IMR-90 (cell line): ENCODE measurements at regions not wholly inside any gene's neighbourhood (a gene's known extent, or its start where the extent isn't known, plus 50 kb on each side); places are given as distances from the start of the nearest gene placed in this dataset.

Experiments used
- ATAC-seq: fragments of 200-7000 bp; cut with Tn5 transposase; 2 replicates; pipeline ENCODE4 v1.9.1; 2020; ENCODE audit warnings: low read depth, mild to moderate bottlenecking, moderate library complexity
- BruUV-seq: library from RNA; stranded (reverse); fragments of 400-500 nt; replicated peaks from 2 replicates; lab custom pipeline; 2021; lab: Mats Ljungman, UMichigan
- CTCF ChIA-PET: fragments of 300-600 bp; formaldehyde crosslinking; extraction: SDS; loops from one replicate; lab custom pipeline; 2021; ENCODE audit warnings: antibody characterized with exemption; lab: Yijun Ruan, JAX
- POLR2A ChIA-PET: fragments of 300-600 bp; sonication (Branson Sonifier 250); formaldehyde crosslinking; loops from one replicate; lab custom pipeline; 2022; ENCODE audit warnings: antibody characterized with exemption; ENCODE audit not compliant: unreplicated experiment; lab: Charles Lee
- DNase-seq: peaks from one replicate; pipeline ENCODE4 v3.0.0; 2013
- H2AFZ ChIP-seq: replicated peaks from 2 replicates; pipeline ENCODE3; 2013; ENCODE audit warnings: low read length, mild to moderate bottlenecking; ENCODE audit not compliant: poor library complexity
- H2AK5ac ChIP-seq: 2 replicates; pipeline ENCODE4 v1.6.1; 2013; ENCODE audit warnings: low read depth, low read length, inconsistent platforms
- H2AK9ac ChIP-seq: replicated peaks from 2 replicates; pipeline ENCODE3; 2013; ENCODE audit warnings: mild to moderate bottlenecking, low read depth, low read length, moderate library complexity; ENCODE audit not compliant: poor library complexity
- H2BK120ac ChIP-seq: 2 replicates; pipeline ENCODE4 v1.6.1; 2013; ENCODE audit warnings: low read depth, low read length, inconsistent platforms
- H2BK15ac ChIP-seq: 3 replicates; pipeline ENCODE4 v1.6.1; 2013; ENCODE audit warnings: low read depth, low read length, inconsistent platforms
- H2BK20ac ChIP-seq: 2 replicates; pipeline ENCODE4 v1.6.1; 2013; ENCODE audit warnings: low read depth, mild to moderate bottlenecking, inconsistent platforms, low read length, moderate library complexity
- H2BK5ac ChIP-seq: 2 replicates; pipeline ENCODE4 v1.6.1; 2013; ENCODE audit warnings: mild to moderate bottlenecking, low read depth, low read length, inconsistent platforms; ENCODE audit not compliant: poor library complexity, severe bottlenecking
- H3K14ac ChIP-seq: replicated peaks from 2 replicates; pipeline ENCODE4 v1.6.1; 2013; ENCODE audit warnings: low read depth, low read length, inconsistent platforms
- H3K18ac ChIP-seq: 2 replicates; pipeline ENCODE4 v1.6.1; 2013; ENCODE audit warnings: low read depth, low read length, control low read depth
- H3K23ac ChIP-seq: 2 replicates; pipeline ENCODE4 v1.6.1; 2013; ENCODE audit warnings: low read depth, low read length, inconsistent platforms
- H3K27ac ChIP-seq: 2 replicates; pipeline ENCODE4 v1.5.1; 2013; ENCODE audit warnings: mild to moderate bottlenecking, control low read depth, low read length; ENCODE audit not compliant: insufficient read depth
- H3K27me3 ChIP-seq: 2 replicates; pipeline ENCODE4 v1.6.1; 2013; ENCODE audit warnings: low read length; ENCODE audit not compliant: control insufficient read depth, insufficient read depth
- H3K36me3 ChIP-seq: 2 replicates; pipeline ENCODE4 v1.6.1; 2013; ENCODE audit warnings: low read length, mixed read lengths; ENCODE audit not compliant: control insufficient read depth, insufficient read depth
- H3K4ac ChIP-seq: 2 replicates; pipeline ENCODE4 v1.6.1; 2013; ENCODE audit warnings: low read depth, low read length, inconsistent platforms
- H3K4me1 ChIP-seq: 2 replicates; pipeline ENCODE4 v1.6.1; 2013; ENCODE audit warnings: low read length, mixed read lengths; ENCODE audit not compliant: control insufficient read depth, insufficient read depth
- H3K4me2 ChIP-seq: 2 replicates; pipeline ENCODE4 v1.6.1; 2013; ENCODE audit warnings: low read depth, mild to moderate bottlenecking, control low read depth, low read length, moderate library complexity
- H3K4me3 ChIP-seq: 2 replicates; pipeline ENCODE4 v1.5.1; 2013; ENCODE audit warnings: low read depth, mild to moderate bottlenecking, control low read depth, low read length, moderate library complexity; ENCODE audit not compliant: insufficient read depth
- H3K56ac ChIP-seq: 2 replicates; pipeline ENCODE4 v1.6.1; 2013; ENCODE audit warnings: low read length, inconsistent platforms; ENCODE audit not compliant: insufficient read depth; ENCODE audit errors: extremely low read depth
- H3K79me1 ChIP-seq, 2 experiments: 2 replicates each; pipeline ENCODE4 v1.6.1; 2013; ENCODE audit warnings: low read length in 2 of 2, inconsistent platforms in 1 of 2, low read depth in 1 of 2
- H3K9ac ChIP-seq: 2 replicates; pipeline ENCODE4 v1.6.1; 2013; ENCODE audit warnings: low read depth, low read length, control low read depth
- H3K9me1 ChIP-seq: 2 replicates; pipeline ENCODE4 v1.6.1; 2013; ENCODE audit warnings: low read length, inconsistent platforms; ENCODE audit not compliant: insufficient read depth
- H3K9me3 ChIP-seq: 2 replicates; pipeline ENCODE4 v1.6.1; 2013; ENCODE audit warnings: low read length; ENCODE audit not compliant: control insufficient read depth, insufficient read depth
- H4K20me1 ChIP-seq: 2 replicates; pipeline ENCODE4 v1.6.1; 2013; ENCODE audit warnings: low read length, inconsistent platforms; ENCODE audit not compliant: insufficient read depth
- H4K5ac ChIP-seq: 2 replicates; pipeline ENCODE4 v1.6.1; 2013; ENCODE audit warnings: mild to moderate bottlenecking, low read depth, low read length, control low read depth
- H4K8ac ChIP-seq, 2 experiments: 2 replicates each; pipeline ENCODE4 v1.6.1; 2013; ENCODE audit warnings: low read depth in 2 of 2, low read length in 2 of 2, control low read depth in 1 of 2, inconsistent platforms in 1 of 2
- H4K91ac ChIP-seq: 2 replicates; pipeline ENCODE4 v1.6.1; 2013; ENCODE audit warnings: low read depth, low read length, inconsistent platforms; ENCODE audit not compliant: insufficient read depth
- CEBPB ChIP-seq: IDR thresholded peaks from 2 replicates; pipeline ENCODE4 v1.6.1; 2012; ENCODE audit warnings: low read depth, low read length, improper control_type of control experiment
- CHD1 ChIP-seq: IDR thresholded peaks from 2 replicates; pipeline ENCODE4 v1.6.1; 2012; ENCODE audit warnings: low read depth, low read length, improper control_type of control experiment
- ELK1 ChIP-seq: fragments of 150-350 bp; IDR thresholded peaks from 2 replicates; pipeline ENCODE4 v1.6.1; 2016; ENCODE audit warnings: low read depth, mild to moderate bottlenecking, low read length, moderate library complexity, borderline replicate concordance
- FOS ChIP-seq: fragments of 150-350 bp; IDR thresholded peaks from 2 replicates; pipeline ENCODE4 v1.6.1; 2016; ENCODE audit warnings: low read depth, low read length
- MAZ ChIP-seq: IDR thresholded peaks from 2 replicates; pipeline ENCODE4 v1.6.1; 2012; ENCODE audit warnings: low read depth, mild to moderate bottlenecking, low read length, improper control_type of control experiment, moderate library complexity, borderline replicate concordance
- MXI1 ChIP-seq: IDR thresholded peaks from 2 replicates; pipeline ENCODE4 v1.6.1; 2012; ENCODE audit warnings: low read depth, mild to moderate bottlenecking, low read length, moderate library complexity, borderline replicate concordance
- RAD21 ChIP-seq: IDR thresholded peaks from 2 replicates; pipeline ENCODE4 v1.6.1; 2012; ENCODE audit warnings: low read length, improper control_type of control experiment
- RCOR1 ChIP-seq: IDR thresholded peaks from 2 replicates; pipeline ENCODE4 v1.6.1; 2012; ENCODE audit warnings: mild to moderate bottlenecking, low read length, improper control_type of control experiment; ENCODE audit not compliant: insufficient replicate concordance
- dilution Hi-C: fragments of 300-500 bp; cut with HindIII; formaldehyde crosslinking; loops from one replicate; pipeline ENCODE4 v1.14.3; 2018; ENCODE audit warnings: low sequenced_read_pairs; ENCODE audit not compliant: unreplicated experiment
- in situ Hi-C: fragments of 300-500 bp; cut with MboI; formaldehyde crosslinking; loops from 3 replicates; pipeline ENCODE4 v1.14.3; 2019; ENCODE audit warnings: low sequenced_read_pairs, inconsistent platforms, mixed read lengths
- intact Hi-C: fragments of 100-400 bp; cut with micrococcal nuclease; formaldehyde crosslinking; loops from 2 replicates; pipeline ENCODE4 v1.10.0; 2022
- TF ChIP-seq, protein P1 (sequence below): fragments of 150-350 bp; IDR thresholded peaks from 2 replicates; pipeline ENCODE4 v1.6.1; 2017; ENCODE audit warnings: mild to moderate bottlenecking, antibody characterized with exemption, low read length, low read depth

DNA sequence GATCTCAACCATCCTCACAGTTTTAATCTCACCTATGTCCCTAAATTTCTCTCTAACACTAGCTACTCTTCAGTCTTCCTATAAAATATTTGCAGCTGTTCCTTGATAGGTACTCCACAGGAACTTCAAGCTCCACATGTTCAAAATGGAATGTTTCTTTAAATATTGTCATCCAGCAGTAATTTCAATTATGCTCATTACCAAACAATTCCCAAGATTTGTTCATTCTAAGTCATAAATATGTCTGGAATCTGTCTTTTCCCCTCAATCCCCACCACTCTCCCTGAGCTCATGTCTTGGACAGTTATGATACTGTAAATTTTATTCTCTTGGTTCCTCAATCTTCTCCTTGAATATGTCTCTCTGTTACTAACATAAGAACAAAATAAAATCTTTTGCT, 214.4 kb downstream of the NRIP1 start:
- Histone ChIP-seq H3K4ac (peak overlapping the region; percentile 90; the same call in 1 of the 2 replicates), H2AK5ac (no peak overlapping the region), H2BK15ac (no peak overlapping the region), H3K36me3 (no peaks in the 10 kb centered on the region), H3K4me2 (peak overlapping the region; percentile 34; the same call in 1 of the 2 replicates), H3K4me3 (no peak overlapping the region), H2AFZ (no peak overlapping the region), H2AK9ac (no peak overlapping the region), H3K4me1 (peaks cover 7% of the 10 kb centered on the region; the same call in 1 of the 2 replicates), H3K79me1 (no peaks in the 10 kb centered on the region), H2BK120ac (peak overlapping the region; percentile 90), H3K9me3 (no peaks in the 10 kb centered on the region; the same call in 1 of the 2 replicates), H3K9me1 (no peaks in the 10 kb centered on the region), H4K8ac (peak overlapping the region in 1 of 2 experiments; percentile 71; a peak in 1 of 4 replicates), H3K23ac (no peak overlapping the region), H4K5ac (no peak overlapping the region), H3K18ac (peak overlapping the region; percentile 91; the same call in 1 of the 2 replicates), H3K27me3 (no peaks in the 10 kb centered on the region), H3K27ac (peak overlapping the region; percentile 77; the same call in 1 of the 2 replicates), H3K56ac (no peak overlapping the region), H4K91ac (0 out of 2 replicates have a peak overlapping the region, but pooled peaks have one; percentile 84), H3K9ac (peak overlapping the region; percentile 48; the same call in 1 of the 2 replicates), H2BK20ac (peak overlapping the region; percentile 93; the same call in 1 of the 2 replicates), H2BK5ac (peak overlapping the region; percentile 96), H4K20me1 (no peaks in the 10 kb centered on the region), H3K14ac (no peak overlapping the region)
- intact Hi-C loops, result no loop called here
- in situ Hi-C loops, result loop anchor here (25.0 kb wide), 1 partner anchor 637 kb away; no protein-coding TSS in a partner anchor
- POLR2A ChIA-PET, result no interaction called here
- peak; percentile 91 for ATAC-seq
- CTCF ChIA-PET, result interaction anchor here (0.8 to 1.3 kb wide), 2 partner anchors 12 to 14 kb away, joined by 3 to 4 read pairs; no protein-coding TSS in a partner anchor
- dilution Hi-C loops, result no loop called here
- DNase-seq, result peak; percentile 71
- no TSS peak for BruUV-seq
- TF ChIP-seq CEBPB, result peak; percentile 50; the same call in 1 of the 2 replicates
- TF ChIP-seq FOS, result no peak
- TF ChIP-seq RAD21, result no peak
- no peak for TF ChIP-seq MXI1
- no peak for TF ChIP-seq ELK1
- no peak for TF ChIP-seq CHD1
- TF ChIP-seq, protein P1, sequence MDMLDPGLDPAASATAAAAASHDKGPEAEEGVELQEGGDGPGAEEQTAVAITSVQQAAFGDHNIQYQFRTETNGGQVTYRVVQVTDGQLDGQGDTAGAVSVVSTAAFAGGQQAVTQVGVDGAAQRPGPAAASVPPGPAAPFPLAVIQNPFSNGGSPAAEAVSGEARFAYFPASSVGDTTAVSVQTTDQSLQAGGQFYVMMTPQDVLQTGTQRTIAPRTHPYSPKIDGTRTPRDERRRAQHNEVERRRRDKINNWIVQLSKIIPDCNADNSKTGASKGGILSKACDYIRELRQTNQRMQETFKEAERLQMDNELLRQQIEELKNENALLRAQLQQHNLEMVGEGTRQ, result peak; percentile 22; the same call in 1 of the 2 replicates
- no peak for TF ChIP-seq RCOR1
- no peak for TF ChIP-seq MAZ
